Uterus (tissue), 2 donors: ENCODE measurements at regions not wholly inside any gene's neighbourhood (a gene's known extent, or its start where the extent isn't known, plus 50 kb on each side); places are given as distances from the start of the nearest gene placed in this dataset.

Experiments used
- POLR2A ChIP-seq, 2 donors: fragments of 450-650 bp; IDR thresholded peaks; one replicate each; pipeline ENCODE4 v1.6.1; 2016; ENCODE audit warnings: antibody characterized with exemption in 2 of 2, mild to moderate bottlenecking in 1 of 2, moderate library complexity in 1 of 2
- TF ChIP-seq, protein P1 (sequence below), 4 experiments: fragments of 200-600 bp in 2 of 4; fragments of 450-650 bp in 2 of 4; sonication (generic) in 2 of 4; IDR thresholded peaks; one replicate each; pipeline ENCODE4 v1.5.1; 2016 to 2019; ENCODE audit warnings: antibody characterized with exemption in 4 of 4, mild to moderate bottlenecking in 2 of 4, moderate library complexity in 1 of 4

DNA sequence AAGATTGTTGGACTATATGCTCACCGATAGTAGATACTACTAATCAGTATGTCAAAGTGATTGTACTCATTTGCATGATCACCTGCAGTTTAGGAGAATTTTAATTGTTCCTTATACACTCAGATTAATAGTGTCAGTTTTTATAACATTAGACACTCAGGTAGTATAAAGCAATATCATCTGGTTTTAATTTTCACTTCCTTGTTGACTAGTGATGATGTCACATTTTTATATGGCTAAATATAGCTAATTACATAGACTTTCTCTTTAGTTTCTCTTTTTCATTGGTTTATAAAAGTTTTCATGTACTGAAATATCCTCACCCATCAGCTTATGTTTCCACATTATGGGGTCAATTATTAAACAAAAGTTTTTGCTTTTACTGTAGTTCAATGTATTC is 1332.4 kb upstream of the ADGRL2 start:
- TF ChIP-seq, protein P1, sequence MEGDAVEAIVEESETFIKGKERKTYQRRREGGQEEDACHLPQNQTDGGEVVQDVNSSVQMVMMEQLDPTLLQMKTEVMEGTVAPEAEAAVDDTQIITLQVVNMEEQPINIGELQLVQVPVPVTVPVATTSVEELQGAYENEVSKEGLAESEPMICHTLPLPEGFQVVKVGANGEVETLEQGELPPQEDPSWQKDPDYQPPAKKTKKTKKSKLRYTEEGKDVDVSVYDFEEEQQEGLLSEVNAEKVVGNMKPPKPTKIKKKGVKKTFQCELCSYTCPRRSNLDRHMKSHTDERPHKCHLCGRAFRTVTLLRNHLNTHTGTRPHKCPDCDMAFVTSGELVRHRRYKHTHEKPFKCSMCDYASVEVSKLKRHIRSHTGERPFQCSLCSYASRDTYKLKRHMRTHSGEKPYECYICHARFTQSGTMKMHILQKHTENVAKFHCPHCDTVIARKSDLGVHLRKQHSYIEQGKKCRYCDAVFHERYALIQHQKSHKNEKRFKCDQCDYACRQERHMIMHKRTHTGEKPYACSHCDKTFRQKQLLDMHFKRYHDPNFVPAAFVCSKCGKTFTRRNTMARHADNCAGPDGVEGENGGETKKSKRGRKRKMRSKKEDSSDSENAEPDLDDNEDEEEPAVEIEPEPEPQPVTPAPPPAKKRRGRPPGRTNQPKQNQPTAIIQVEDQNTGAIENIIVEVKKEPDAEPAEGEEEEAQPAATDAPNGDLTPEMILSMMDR (IDR thresholded peaks at IDR 0.05) = no peak
- TF ChIP-seq POLR2A (IDR thresholded peaks at IDR 0.05) = no peak
